ENCODE measurements at regions not wholly inside any gene's neighbourhood (a gene's known extent, or its start where the extent isn't known, plus 50 kb on each side); places are given as distances from the start of the nearest gene placed in this dataset.

DNA sequence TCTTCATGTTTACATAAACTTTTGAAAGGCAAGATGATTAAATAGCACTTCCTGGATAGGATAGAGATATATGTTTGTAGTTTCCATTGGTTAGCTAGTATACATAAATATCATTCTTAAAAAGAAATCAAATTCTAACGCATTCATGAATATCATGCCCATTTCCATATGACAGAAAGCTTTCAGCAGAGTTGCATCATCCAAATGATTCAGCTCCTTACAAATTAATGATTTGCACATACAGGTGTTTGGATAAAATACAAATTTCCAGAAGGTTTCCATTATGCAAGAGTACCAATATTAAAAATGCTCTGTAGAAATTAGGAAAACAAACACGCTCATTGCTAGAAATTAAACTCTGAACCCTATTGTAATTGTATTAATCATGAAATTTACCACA, 264.4 kb downstream of the FOXG1 start:
- TF ChIP-seq, protein P1, sequence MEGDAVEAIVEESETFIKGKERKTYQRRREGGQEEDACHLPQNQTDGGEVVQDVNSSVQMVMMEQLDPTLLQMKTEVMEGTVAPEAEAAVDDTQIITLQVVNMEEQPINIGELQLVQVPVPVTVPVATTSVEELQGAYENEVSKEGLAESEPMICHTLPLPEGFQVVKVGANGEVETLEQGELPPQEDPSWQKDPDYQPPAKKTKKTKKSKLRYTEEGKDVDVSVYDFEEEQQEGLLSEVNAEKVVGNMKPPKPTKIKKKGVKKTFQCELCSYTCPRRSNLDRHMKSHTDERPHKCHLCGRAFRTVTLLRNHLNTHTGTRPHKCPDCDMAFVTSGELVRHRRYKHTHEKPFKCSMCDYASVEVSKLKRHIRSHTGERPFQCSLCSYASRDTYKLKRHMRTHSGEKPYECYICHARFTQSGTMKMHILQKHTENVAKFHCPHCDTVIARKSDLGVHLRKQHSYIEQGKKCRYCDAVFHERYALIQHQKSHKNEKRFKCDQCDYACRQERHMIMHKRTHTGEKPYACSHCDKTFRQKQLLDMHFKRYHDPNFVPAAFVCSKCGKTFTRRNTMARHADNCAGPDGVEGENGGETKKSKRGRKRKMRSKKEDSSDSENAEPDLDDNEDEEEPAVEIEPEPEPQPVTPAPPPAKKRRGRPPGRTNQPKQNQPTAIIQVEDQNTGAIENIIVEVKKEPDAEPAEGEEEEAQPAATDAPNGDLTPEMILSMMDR (IDR thresholded peaks at IDR 0.05), result no peak
- TF ChIP-seq POLR2AphosphoS5 (IDR thresholded peaks at IDR 0.05; ENCODE audit: insufficient read depth in 1 of 2, low read depth in 1 of 2), result no peak
